PC-9 (cell line): ENCODE measurements at regions not wholly inside any gene's neighbourhood (a gene's known extent, or its start where the extent isn't known, plus 50 kb on each side); places are given as distances from the start of the nearest gene placed in this dataset.
"Not testable (repeated sequence)": the region's sequence is repeated elsewhere in the genome, so short reads cannot be mapped to it uniquely, and the experiment has no call there.

Source experiments
- BruUV-seq: library from RNA; stranded (reverse); fragments of 400-500 nt; replicated peaks from 2 replicates; lab custom pipeline; 2021; lab: Mats Ljungman, UMichigan
- CTCF ChIA-PET: fragments of 300-600 bp; sonication (Branson Sonifier 250); formaldehyde crosslinking; loops from one replicate; lab custom pipeline; 2022; ENCODE audit warnings: antibody characterized with exemption; lab: Charles Lee
- POLR2A ChIA-PET: fragments of 300-600 bp; sonication (Branson Sonifier 250); formaldehyde crosslinking; loops from one replicate; lab custom pipeline; 2022; ENCODE audit warnings: antibody characterized with exemption; ENCODE audit not compliant: unreplicated experiment; lab: Charles Lee
- DNase-seq, 2 experiments: peaks; one replicate each; pipeline versions ENCODE4 v3.0.0 to v3.0.0-alpha.2; 2015 to 2022; ENCODE audit warnings: mixed read lengths in 1 of 2
- H2AFZ ChIP-seq: fragments of 200-600 bp; sonication (generic); 2 replicates; pipeline ENCODE4 v1.8.1; 2017; ENCODE audit warnings: antibody characterized with exemption
- H3F3A ChIP-seq: fragments of 200-600 bp; sonication (generic); 2 replicates; pipeline ENCODE4 v1.8.1; 2017; ENCODE audit warnings: antibody characterized with exemption, mild to moderate bottlenecking, low read depth; ENCODE audit not compliant: insufficient read depth
- H3K27ac ChIP-seq: fragments of 200-600 bp; sonication (generic); 2 replicates; pipeline ENCODE4 v1.6.1; 2016; ENCODE audit warnings: mixed run types
- H3K27me3 ChIP-seq: fragments of 200-600 bp; sonication (generic); 2 replicates; pipeline ENCODE4 v1.6.1; 2016; ENCODE audit warnings: low read depth, mixed run types; ENCODE audit not compliant: insufficient read depth
- H3K36me3 ChIP-seq: fragments of 200-600 bp; sonication (generic); 2 replicates; pipeline ENCODE4 v1.6.1; 2016; ENCODE audit warnings: low read depth, mixed run types
- H3K4me1 ChIP-seq: fragments of 200-600 bp; sonication (generic); replicated peaks from 2 replicates; pipeline ENCODE4 v1.6.1; 2016; ENCODE audit warnings: mixed run types; ENCODE audit not compliant: insufficient read depth
- H3K4me2 ChIP-seq: fragments of 200-600 bp; sonication (generic); 2 replicates; pipeline ENCODE4 v1.6.1; 2017; ENCODE audit warnings: mixed run types
- H3K4me3 ChIP-seq: fragments of 200-600 bp; sonication (generic); 2 replicates; pipeline ENCODE4 v1.6.1; 2016; ENCODE audit warnings: mixed run types
- H3K79me2 ChIP-seq: fragments of 200-600 bp; sonication (generic); 2 replicates; pipeline ENCODE4 v1.6.1; 2017; ENCODE audit warnings: low read depth, mixed run types
- H3K9me2 ChIP-seq: fragments of 200-600 bp; sonication (generic); 2 replicates; pipeline ENCODE4 v1.8.1; 2017; ENCODE audit warnings: mild to moderate bottlenecking; ENCODE audit not compliant: insufficient read depth
- H3K9me3 ChIP-seq: fragments of 200-600 bp; sonication (generic); 2 replicates; pipeline ENCODE4 v1.8.1; 2016; ENCODE audit warnings: low read depth; ENCODE audit not compliant: insufficient read depth
- H4K20me1 ChIP-seq: fragments of 200-600 bp; sonication (generic); 2 replicates; pipeline ENCODE4 v1.8.1; 2017; ENCODE audit not compliant: insufficient read depth
- EZH2 ChIP-seq: fragments of 200-600 bp; sonication (generic); IDR thresholded peaks from 2 replicates; pipeline ENCODE4 v1.8.0; 2017; ENCODE audit warnings: antibody characterized with exemption, low read depth
- intact Hi-C: fragments of 100-400 bp; cut with micrococcal nuclease; formaldehyde crosslinking; loops from one replicate; pipeline ENCODE4 v1.10.0; 2022; ENCODE audit not compliant: unreplicated experiment
- TF ChIP-seq, protein P1 (sequence below): fragments of 200-600 bp; sonication (generic); conservative IDR thresholded peaks from 2 replicates; pipeline ENCODE4 v1.6.1; 2017; ENCODE audit warnings: mixed run types, antibody characterized with exemption, mild to moderate bottlenecking, moderate library complexity

DNA sequence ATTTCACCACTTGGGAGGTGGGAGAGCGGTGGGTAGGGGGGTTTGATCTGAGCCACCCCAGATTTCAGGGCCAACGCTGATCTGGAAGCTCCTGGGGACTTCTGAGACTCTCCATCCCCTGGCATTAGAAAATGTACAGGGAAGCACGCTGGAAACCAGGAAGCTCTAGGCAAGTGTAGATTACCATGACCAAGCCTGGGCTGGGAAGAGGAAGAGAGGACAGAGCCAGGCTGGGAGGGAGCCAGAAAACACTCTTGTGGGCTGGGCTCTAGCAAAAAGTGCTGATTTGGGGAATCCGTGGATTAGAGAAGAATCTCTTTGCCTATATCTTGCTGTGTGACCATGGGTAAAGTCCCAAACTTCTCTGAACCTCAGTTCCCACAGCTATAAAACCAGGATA is 236.7 kb downstream of the BCL11B start:
- no TSS peak for BruUV-seq
- no peak overlapping the region for H3K4me2 ChIP-seq
- no peaks in the 10 kb centered on the region for H3F3A ChIP-seq
- no peak overlapping the region for H3K4me3 ChIP-seq
- H3K27ac ChIP-seq: no peak overlapping the region
- ChIA-PET CTCF (no interaction called here), POLR2A (no interaction called here)
- no peaks in the 10 kb centered on the region for H3K36me3 ChIP-seq
- H3K9me2 ChIP-seq: no peaks in the 10 kb centered on the region
- no peaks in the 10 kb centered on the region for H3K9me3 ChIP-seq
- TF ChIP-seq EZH2: no peak
- TF ChIP-seq, protein P1, sequence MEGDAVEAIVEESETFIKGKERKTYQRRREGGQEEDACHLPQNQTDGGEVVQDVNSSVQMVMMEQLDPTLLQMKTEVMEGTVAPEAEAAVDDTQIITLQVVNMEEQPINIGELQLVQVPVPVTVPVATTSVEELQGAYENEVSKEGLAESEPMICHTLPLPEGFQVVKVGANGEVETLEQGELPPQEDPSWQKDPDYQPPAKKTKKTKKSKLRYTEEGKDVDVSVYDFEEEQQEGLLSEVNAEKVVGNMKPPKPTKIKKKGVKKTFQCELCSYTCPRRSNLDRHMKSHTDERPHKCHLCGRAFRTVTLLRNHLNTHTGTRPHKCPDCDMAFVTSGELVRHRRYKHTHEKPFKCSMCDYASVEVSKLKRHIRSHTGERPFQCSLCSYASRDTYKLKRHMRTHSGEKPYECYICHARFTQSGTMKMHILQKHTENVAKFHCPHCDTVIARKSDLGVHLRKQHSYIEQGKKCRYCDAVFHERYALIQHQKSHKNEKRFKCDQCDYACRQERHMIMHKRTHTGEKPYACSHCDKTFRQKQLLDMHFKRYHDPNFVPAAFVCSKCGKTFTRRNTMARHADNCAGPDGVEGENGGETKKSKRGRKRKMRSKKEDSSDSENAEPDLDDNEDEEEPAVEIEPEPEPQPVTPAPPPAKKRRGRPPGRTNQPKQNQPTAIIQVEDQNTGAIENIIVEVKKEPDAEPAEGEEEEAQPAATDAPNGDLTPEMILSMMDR: no peak
- H4K20me1 ChIP-seq: no peaks in the 10 kb centered on the region
- H3K27me3 ChIP-seq: peaks cover 27% of the 10 kb centered on the region
- no peaks in the 10 kb centered on the region for H3K79me2 ChIP-seq
- intact Hi-C loops: no loop called here
- DNase-seq: no peak
- no peak overlapping the region for H2AFZ ChIP-seq
- H3K4me1 ChIP-seq: no peaks in the 10 kb centered on the region

DNA sequence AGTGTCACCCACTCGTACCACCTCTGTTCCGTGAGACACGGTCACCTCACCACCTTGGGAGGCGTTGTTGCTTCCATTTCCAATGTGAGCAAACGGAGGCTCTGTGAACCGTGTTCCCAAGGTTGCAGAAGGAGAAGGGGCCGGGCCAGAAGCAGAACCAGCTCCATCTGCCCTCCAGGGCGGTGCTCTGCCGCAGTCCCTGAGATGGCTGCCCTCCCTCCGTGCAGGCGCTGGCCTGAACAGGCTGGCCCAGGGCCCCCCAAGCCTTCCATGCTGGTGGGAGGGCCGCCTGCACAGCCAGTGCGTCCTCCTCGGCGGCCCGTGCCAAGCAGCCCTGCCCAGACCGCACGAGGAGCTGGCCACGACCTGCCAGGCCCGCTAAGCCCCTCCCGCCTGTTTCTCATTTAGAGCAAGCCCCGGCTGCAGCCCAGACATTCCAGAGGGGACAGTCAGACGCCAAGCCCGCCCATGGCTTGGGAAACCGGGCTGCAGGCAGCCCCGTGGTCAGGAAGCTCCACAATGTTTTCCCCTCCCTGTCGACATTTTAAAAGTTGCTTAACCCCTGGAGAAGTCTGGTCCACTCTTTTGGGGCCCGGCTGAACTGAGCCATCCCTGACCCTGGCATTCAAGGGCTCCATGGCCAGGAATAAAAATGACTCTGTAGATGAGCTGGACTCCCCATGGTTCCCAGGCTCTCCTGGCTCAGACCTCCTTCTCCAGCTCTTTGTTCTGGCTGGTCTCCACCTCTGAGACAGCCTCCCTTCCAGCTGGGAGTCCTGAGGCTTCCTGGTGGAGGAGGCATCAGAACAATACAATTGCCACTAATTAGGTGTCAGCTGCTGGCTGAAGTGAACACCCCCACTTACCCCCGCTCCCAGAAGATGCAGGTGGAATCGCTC is 236.0 kb downstream of the BCL11B start:
- H3K79me2 ChIP-seq: no peaks in the 10 kb centered on the region
- ChIA-PET POLR2A (no interaction called here), CTCF (no interaction called here)
- H3K4me2 ChIP-seq: peak overlapping the region; percentile 7; the same call in 1 of the 2 replicates
- H3K27me3 ChIP-seq: peaks cover 21% of the 10 kb centered on the region
- peak; percentile 3 to 53 for DNase-seq
- no peaks in the 10 kb centered on the region for H3K4me1 ChIP-seq
- H3K36me3 ChIP-seq: no peaks in the 10 kb centered on the region
- no peaks in the 10 kb centered on the region for H3F3A ChIP-seq
- TF ChIP-seq, protein P1: no peak
- no peak for TF ChIP-seq EZH2
- H3K9me3 ChIP-seq: no peaks in the 10 kb centered on the region
- no TSS peak for BruUV-seq
- H3K27ac ChIP-seq: no peak overlapping the region
- H2AFZ ChIP-seq: no peak overlapping the region
- intact Hi-C loops: no loop called here
- no peaks in the 10 kb centered on the region for H3K9me2 ChIP-seq
- no peak overlapping the region for H3K4me3 ChIP-seq
- H4K20me1 ChIP-seq: no peaks in the 10 kb centered on the region

DNA sequence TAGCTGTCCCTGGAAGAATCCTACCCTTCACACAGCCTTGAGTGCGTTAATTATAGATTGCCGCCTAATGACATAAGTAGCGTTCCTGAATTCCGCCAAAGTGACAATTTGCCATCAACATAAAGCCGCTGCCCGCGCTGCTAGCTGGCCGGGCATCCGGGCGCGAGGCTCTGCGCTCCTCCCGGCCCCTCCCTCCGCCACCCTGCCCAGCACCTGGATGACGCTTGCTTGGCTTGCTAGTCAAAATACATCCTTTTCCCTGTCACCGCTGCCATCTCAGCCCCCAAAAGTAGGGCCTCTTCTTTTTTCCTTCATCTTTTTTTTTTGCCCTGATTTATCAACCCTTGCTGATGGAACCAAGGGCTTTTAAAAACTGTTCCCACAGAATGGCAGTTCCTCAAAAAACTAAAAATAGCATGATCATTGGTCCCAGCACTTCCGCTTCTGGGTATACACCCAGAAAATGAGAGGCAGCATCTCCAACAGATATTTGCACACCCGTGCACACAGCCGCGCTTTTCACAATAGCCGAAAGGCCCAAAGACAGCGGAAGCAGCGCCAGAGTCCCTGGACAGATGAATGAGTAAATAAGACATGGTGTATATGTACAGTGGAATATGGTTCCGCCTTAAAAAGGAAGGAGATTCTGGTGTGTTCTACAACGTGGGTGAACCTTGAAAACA is 235.2 kb downstream of the BCL11B start:
- H2AFZ ChIP-seq: no peak overlapping the region
- TF ChIP-seq EZH2: no peak
- TF ChIP-seq, protein P1: no peak
- no peaks in the 10 kb centered on the region for H3F3A ChIP-seq
- no peaks in the 10 kb centered on the region for H3K79me2 ChIP-seq
- no peak for DNase-seq
- H3K9me3 ChIP-seq: no peaks in the 10 kb centered on the region
- no peaks in the 10 kb centered on the region for H3K9me2 ChIP-seq
- H3K27me3 ChIP-seq: peaks cover 21% of the 10 kb centered on the region
- H4K20me1 ChIP-seq: no peaks in the 10 kb centered on the region
- H3K36me3 ChIP-seq: no peaks in the 10 kb centered on the region
- H3K4me3 ChIP-seq: no peak overlapping the region
- POLR2A ChIA-PET: no interaction called here
- BruUV-seq: no TSS peak
- H3K4me1 ChIP-seq: no peaks in the 10 kb centered on the region
- CTCF ChIA-PET: no interaction called here
- intact Hi-C loops: no loop called here
- H3K27ac ChIP-seq: no peak overlapping the region
- no peak overlapping the region for H3K4me2 ChIP-seq

DNA sequence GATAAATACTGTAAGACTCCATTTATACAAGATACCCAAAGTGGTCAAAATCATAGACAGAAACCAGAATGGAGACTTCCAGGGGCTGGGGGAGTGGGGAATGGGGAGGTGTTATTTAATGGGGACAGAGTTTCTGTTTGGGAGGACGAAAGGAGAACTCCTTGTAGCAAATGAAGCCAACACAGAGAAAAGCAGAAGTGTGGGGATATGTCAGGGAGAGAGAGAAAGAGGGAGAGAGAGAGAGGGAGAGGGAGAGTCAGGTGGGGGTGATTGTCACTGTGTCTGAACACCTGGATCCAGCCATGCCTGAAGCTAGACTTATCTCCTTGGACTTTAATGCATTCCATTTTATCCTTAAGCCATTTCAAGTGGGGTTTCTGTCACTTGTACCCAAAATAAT is 234.7 kb downstream of the BCL11B start:
- POLR2A ChIA-PET: not testable (repeated sequence)

More for the DNA sequence above, 234.7 kb downstream of the BCL11B start:
- H4K20me1 ChIP-seq, intact Hi-C loops, H3F3A ChIP-seq, H3K9me3 ChIP-seq, BruUV-seq, H3K27ac ChIP-seq, CTCF ChIA-PET, H3K79me2 ChIP-seq, H3K4me3 ChIP-seq, H3K9me2 ChIP-seq, DNase-seq, H2AFZ ChIP-seq, H3K4me2 ChIP-seq, H3K36me3 ChIP-seq, H3K4me1 ChIP-seq: not testable (repeated sequence)
- peaks cover 23% of the 10 kb centered on the region for H3K27me3 ChIP-seq
